ENCODE measurements at regions not wholly inside any gene's neighbourhood (a gene's known extent, or its start where the extent isn't known, plus 50 kb on each side); places are given as distances from the start of the nearest gene placed in this dataset.

GRCh38 chr11:116418388-116419041 lies 354.3 kb downstream of the BUD13 start:
- ChIA-PET CTCF (no interaction called here), POLR2A (ENCODE audit: low non-redundant PET) (no interaction called here)
- TF ChIP-seq CTCF (conservative IDR thresholded peaks at IDR 0.05; ENCODE audit: low read depth): no peak
- DNase-seq (ENCODE audit: low spot score): no peak
- H3K27ac ChIP-seq: no peak overlapping the region

- no peak for TF ChIP-seq CTCF (conservative IDR thresholded peaks at IDR 0.05; ENCODE audit: low read depth)
- ChIA-PET CTCF (no interaction called here), POLR2A (ENCODE audit: low non-redundant PET) (no interaction called here)
- H3K27ac ChIP-seq: no peak overlapping the region
- DNase-seq (ENCODE audit: low spot score): no peak
Observed at GRCh38 chr11:116416852-116417251, 355.9 kb downstream of the BUD13 start.

- no peak overlapping the region for H3K27ac ChIP-seq
- ChIA-PET POLR2A (ENCODE audit: low non-redundant PET) (no interaction called here), CTCF (no interaction called here)
- no peak for DNase-seq (ENCODE audit: low spot score)
- TF ChIP-seq CTCF (conservative IDR thresholded peaks at IDR 0.05; ENCODE audit: low read depth): no peak
Observed at GRCh38 chr11:116415095-116415494, 357.7 kb downstream of the BUD13 start.

GRCh38 chr11:116414357-116414880 lies 358.4 kb downstream of the BUD13 start:
- TF ChIP-seq CTCF (conservative IDR thresholded peaks at IDR 0.05; ENCODE audit: low read depth): no peak
- no peak for DNase-seq (ENCODE audit: low spot score)
- no peak overlapping the region for H3K27ac ChIP-seq
- ChIA-PET POLR2A (ENCODE audit: low non-redundant PET) (interaction anchor here (0.6 kb wide), 1 partner anchor 37 kb away, joined by 3 read pairs; no protein-coding TSS in a partner anchor), CTCF (interaction anchor here (0.6 kb wide), 1 partner anchor 47 kb away, joined by 3 read pairs; no protein-coding TSS in a partner anchor)

GRCh38 chr11:116413301-116414242 lies 359.2 kb downstream of the BUD13 start:
- POLR2A ChIA-PET (ENCODE audit: low non-redundant PET): no interaction called here
- DNase-seq (ENCODE audit: low spot score): no peak
- CTCF ChIA-PET: interaction anchor here (0.6 kb wide), 1 partner anchor 46 kb away, joined by 3 read pairs; no protein-coding TSS in a partner anchor
- TF ChIP-seq CTCF (conservative IDR thresholded peaks at IDR 0.05; ENCODE audit: low read depth): no peak
- no peak overlapping the region for H3K27ac ChIP-seq

- no peak for TF ChIP-seq CTCF (conservative IDR thresholded peaks at IDR 0.05; ENCODE audit: low read depth)
- POLR2A ChIA-PET (ENCODE audit: low non-redundant PET): no interaction called here
- no peak for DNase-seq (ENCODE audit: low spot score)
Observed at GRCh38 chr11:116412118-116412889, 360.5 kb downstream of the BUD13 start.

More at GRCh38 chr11:116412118-116412889, 360.5 kb downstream of the BUD13 start:
- H3K27ac ChIP-seq: no peak overlapping the region
- CTCF ChIA-PET: no interaction called here
